ENCODE measurements at regions not wholly inside any gene's neighbourhood (a gene's known extent, or its start where the extent isn't known, plus 50 kb on each side); places are given as distances from the start of the nearest gene placed in this dataset.

GRCh38 chr4:153152501-153153338 is 51.5 kb upstream of the TRIM2 start:
- TF ChIP-seq CTCF (IDR thresholded peaks at IDR 0.05; ENCODE audit: borderline replicate concordance, extremely low read depth, low read length, poor library complexity, severe bottlenecking) (no peak), EZH2 (IDR thresholded peaks at IDR 0.05; ENCODE audit: borderline replicate concordance, low read depth, low read length, severe bottlenecking) (no peak)
